ENCODE measurements at regions not wholly inside any gene's neighbourhood (a gene's known extent, or its start where the extent isn't known, plus 50 kb on each side); places are given as distances from the start of the nearest gene placed in this dataset.

- TF ChIP-seq, protein P1, sequence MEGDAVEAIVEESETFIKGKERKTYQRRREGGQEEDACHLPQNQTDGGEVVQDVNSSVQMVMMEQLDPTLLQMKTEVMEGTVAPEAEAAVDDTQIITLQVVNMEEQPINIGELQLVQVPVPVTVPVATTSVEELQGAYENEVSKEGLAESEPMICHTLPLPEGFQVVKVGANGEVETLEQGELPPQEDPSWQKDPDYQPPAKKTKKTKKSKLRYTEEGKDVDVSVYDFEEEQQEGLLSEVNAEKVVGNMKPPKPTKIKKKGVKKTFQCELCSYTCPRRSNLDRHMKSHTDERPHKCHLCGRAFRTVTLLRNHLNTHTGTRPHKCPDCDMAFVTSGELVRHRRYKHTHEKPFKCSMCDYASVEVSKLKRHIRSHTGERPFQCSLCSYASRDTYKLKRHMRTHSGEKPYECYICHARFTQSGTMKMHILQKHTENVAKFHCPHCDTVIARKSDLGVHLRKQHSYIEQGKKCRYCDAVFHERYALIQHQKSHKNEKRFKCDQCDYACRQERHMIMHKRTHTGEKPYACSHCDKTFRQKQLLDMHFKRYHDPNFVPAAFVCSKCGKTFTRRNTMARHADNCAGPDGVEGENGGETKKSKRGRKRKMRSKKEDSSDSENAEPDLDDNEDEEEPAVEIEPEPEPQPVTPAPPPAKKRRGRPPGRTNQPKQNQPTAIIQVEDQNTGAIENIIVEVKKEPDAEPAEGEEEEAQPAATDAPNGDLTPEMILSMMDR (IDR thresholded peaks at IDR 0.05; ENCODE audit: poor library complexity, severe bottlenecking), result no peak
- no peak for TF ChIP-seq EZH2 (IDR thresholded peaks at IDR 0.05; ENCODE audit: borderline replicate concordance, insufficient read depth, low read length, poor library complexity, severe bottlenecking)
- no peak for TF ChIP-seq EP300 (conservative IDR thresholded peaks at IDR 0.05; ENCODE audit: poor library complexity, severe bottlenecking)
- TF ChIP-seq POLR2AphosphoS5 (IDR thresholded peaks at IDR 0.05), result no peak
Observed at GRCh38 chr1:221945669-221946068, 203.8 kb upstream of the DUSP10 start.

Data from neural cell (in vitro differentiated cells).